Ovary (tissue), 3 donors: ENCODE measurements at regions not wholly inside any gene's neighbourhood (a gene's known extent, or its start where the extent isn't known, plus 50 kb on each side); places are given as distances from the start of the nearest gene placed in this dataset.

Experiments used
- CTCF ChIP-seq, 3 donors: fragments of 450-650 bp in 2 of 3; fragments of 200-600 bp in 1 of 3; IDR thresholded peaks; one replicate each; pipeline versions ENCODE4 v1.5.1 to v1.8.0; 2016 to 2022; ENCODE audit warnings: antibody characterized with exemption in 3 of 3, mild to moderate bottlenecking in 1 of 3
- POLR2A ChIP-seq: fragments of 450-650 bp; IDR thresholded peaks from one replicate; pipeline ENCODE4 v1.6.1; 2017; ENCODE audit warnings: antibody characterized with exemption, mild to moderate bottlenecking, moderate library complexity
- donor health status: DM: no; HTN: no; CAD: no.

- TF ChIP-seq POLR2A: no peak
- TF ChIP-seq CTCF (IDR thresholded peaks at IDR 0.05): no peak
Observed at GRCh38 chr9:38339087-38339486, 53.4 kb upstream of the ALDH1B1 start.
